ENCODE measurements at regions not wholly inside any gene's neighbourhood (a gene's known extent, or its start where the extent isn't known, plus 50 kb on each side); places are given as distances from the start of the nearest gene placed in this dataset.
"Not testable (repeated sequence)": the region's sequence is repeated elsewhere in the genome, so short reads cannot be mapped to it uniquely, and the experiment has no call there.

- H3K4me3 ChIP-seq (ENCODE audit: low read depth, low read length), result no peak overlapping the region
- no peak for DNase-seq (ENCODE audit: low read depth)
Measured at GRCh38 chr2:49309461-49309860, 155.1 kb upstream of the FSHR start.

GRCh38 chr2:49306925-49307324 is 152.6 kb upstream of the FSHR start:
- DNase-seq (ENCODE audit: low read depth), result no peak
- Histone ChIP-seq H3K36me3 (ENCODE audit: control insufficient read depth, insufficient read depth, low read length) (no peaks in the 10 kb centered on the region), H3K4me3 (ENCODE audit: low read depth, low read length) (no peak overlapping the region), H3K27me3 (ENCODE audit: control insufficient read depth, insufficient read depth, low read length) (no peaks in the 10 kb centered on the region)
- TF ChIP-seq CTCF (IDR thresholded peaks at IDR 0.05; ENCODE audit: insufficient read depth, low read length, poor library complexity, severe bottlenecking), result no peak

More at GRCh38 chr2:49309461-49309860, 155.1 kb upstream of the FSHR start:
- TF ChIP-seq CTCF (IDR thresholded peaks at IDR 0.05; ENCODE audit: insufficient read depth, low read length, poor library complexity, severe bottlenecking), result no peak
- no peaks in the 10 kb centered on the region for H3K36me3 ChIP-seq (ENCODE audit: control insufficient read depth, insufficient read depth, low read length)
- no peaks in the 10 kb centered on the region for H3K27me3 ChIP-seq (ENCODE audit: control insufficient read depth, insufficient read depth, low read length)

- H3K36me3 ChIP-seq (ENCODE audit: control insufficient read depth, insufficient read depth, low read length); DNase-seq (ENCODE audit: low read depth); H3K27me3 ChIP-seq (ENCODE audit: control insufficient read depth, insufficient read depth, low read length); H3K4me3 ChIP-seq (ENCODE audit: low read depth, low read length): not testable (repeated sequence)
Measured at GRCh38 chr2:49298693-49299092, 144.4 kb upstream of the FSHR start.

- Histone ChIP-seq H3K27me3 (ENCODE audit: control insufficient read depth, insufficient read depth, low read length) (no peaks in the 10 kb centered on the region), H3K36me3 (ENCODE audit: control insufficient read depth, insufficient read depth, low read length) (no peaks in the 10 kb centered on the region), H3K4me3 (ENCODE audit: low read depth, low read length) (no peak overlapping the region)
- no peak for TF ChIP-seq CTCF (IDR thresholded peaks at IDR 0.05; ENCODE audit: insufficient read depth, low read length, poor library complexity, severe bottlenecking)
- no peak for DNase-seq (ENCODE audit: low read depth)
Measured at GRCh38 chr2:49298230-49298629, 143.9 kb upstream of the FSHR start.

GRCh38 chr2:49296107-49296867 is 142.0 kb upstream of the FSHR start:
- no peak for DNase-seq (ENCODE audit: low read depth)
- H3K27me3 ChIP-seq (ENCODE audit: control insufficient read depth, insufficient read depth, low read length), result no peaks in the 10 kb centered on the region
- H3K36me3 ChIP-seq (ENCODE audit: control insufficient read depth, insufficient read depth, low read length), result no peaks in the 10 kb centered on the region
- TF ChIP-seq CTCF (IDR thresholded peaks at IDR 0.05; ENCODE audit: insufficient read depth, low read length, poor library complexity, severe bottlenecking), result no peak
- no peak overlapping the region for H3K4me3 ChIP-seq (ENCODE audit: low read depth, low read length)

GRCh38 chr2:49294225-49294624 is 139.9 kb upstream of the FSHR start:
- H3K36me3 ChIP-seq (ENCODE audit: control insufficient read depth, insufficient read depth, low read length), result no peaks in the 10 kb centered on the region
- no peak for TF ChIP-seq CTCF (IDR thresholded peaks at IDR 0.05; ENCODE audit: insufficient read depth, low read length, poor library complexity, severe bottlenecking)
- no peaks in the 10 kb centered on the region for H3K27me3 ChIP-seq (ENCODE audit: control insufficient read depth, insufficient read depth, low read length)
- no peak for DNase-seq (ENCODE audit: low read depth)
- no peak overlapping the region for H3K4me3 ChIP-seq (ENCODE audit: low read depth, low read length)

Measured in kidney epithelial cell (primary cell).